Activated T-cell treated with anti-CD3 and anti-CD28 coated beads, Interleukin-2, amount 50 U/mL, for 48 hours (primary cell): ENCODE measurements at regions not wholly inside any gene's neighbourhood (a gene's known extent, or its start where the extent isn't known, plus 50 kb on each side); places are given as distances from the start of the nearest gene placed in this dataset.

Source experiments
- DNase-seq, 2 experiments: peaks; one replicate each; pipeline ENCODE4 v3.0.0-alpha.2; 2020

- DNase-seq = no peak
Observed at GRCh38 chr7:57370066-57370738, 79.8 kb upstream of the ZNF716 start.

- no peak for DNase-seq
Observed at GRCh38 chr7:57370739-57371098, 79.3 kb upstream of the ZNF716 start.

- no peak for DNase-seq
Observed at GRCh38 chr7:57375783-57376182, 74.2 kb upstream of the ZNF716 start.

GRCh38 chr7:57381581-57381980 is 68.4 kb upstream of the ZNF716 start:
- DNase-seq = no peak

GRCh38 chr7:57384380-57384779 is 65.6 kb upstream of the ZNF716 start:
- DNase-seq = no peak

GRCh38 chr7:57385668-57386067 is 64.3 kb upstream of the ZNF716 start:
- DNase-seq = no peak

GRCh38 chr7:57388761-57389160 is 61.2 kb upstream of the ZNF716 start:
- DNase-seq = no peak

- no peak for DNase-seq
Observed at GRCh38 chr7:57398548-57398947, 51.4 kb upstream of the ZNF716 start.

- no peak for DNase-seq
Observed at GRCh38 chr7:57399251-57399940, 50.6 kb upstream of the ZNF716 start.

- DNase-seq = no peak
Observed at GRCh38 chr7:57399972-57400371, 50.0 kb upstream of the ZNF716 start.
